Cardiac fibroblast (primary cell): ENCODE measurements at regions not wholly inside any gene's neighbourhood (a gene's known extent, or its start where the extent isn't known, plus 50 kb on each side); places are given as distances from the start of the nearest gene placed in this dataset.

Experiments used
- DNase-seq, 2 donors: peaks; one replicate each; pipeline versions ENCODE4 v3.0.0 to v3.0.0-alpha.2; 2010; ENCODE audit warnings: low read depth in 2 of 2
- H3K4me3 ChIP-seq, 2 donors: replicated peaks in 1 of 2; 1 replicate in 1 of 2; 2 replicates in 1 of 2; pipeline ENCODE4 v1.5.1; 2011; ENCODE audit warnings: low read depth in 2 of 2, low read length in 2 of 2, mild to moderate bottlenecking in 2 of 2, moderate library complexity in 1 of 2
- TF ChIP-seq, protein P1 (sequence below): IDR thresholded peaks from one replicate; pipeline ENCODE4 v1.5.1; 2011; ENCODE audit warnings: low read depth, mild to moderate bottlenecking, low read length, inconsistent platforms

DNA sequence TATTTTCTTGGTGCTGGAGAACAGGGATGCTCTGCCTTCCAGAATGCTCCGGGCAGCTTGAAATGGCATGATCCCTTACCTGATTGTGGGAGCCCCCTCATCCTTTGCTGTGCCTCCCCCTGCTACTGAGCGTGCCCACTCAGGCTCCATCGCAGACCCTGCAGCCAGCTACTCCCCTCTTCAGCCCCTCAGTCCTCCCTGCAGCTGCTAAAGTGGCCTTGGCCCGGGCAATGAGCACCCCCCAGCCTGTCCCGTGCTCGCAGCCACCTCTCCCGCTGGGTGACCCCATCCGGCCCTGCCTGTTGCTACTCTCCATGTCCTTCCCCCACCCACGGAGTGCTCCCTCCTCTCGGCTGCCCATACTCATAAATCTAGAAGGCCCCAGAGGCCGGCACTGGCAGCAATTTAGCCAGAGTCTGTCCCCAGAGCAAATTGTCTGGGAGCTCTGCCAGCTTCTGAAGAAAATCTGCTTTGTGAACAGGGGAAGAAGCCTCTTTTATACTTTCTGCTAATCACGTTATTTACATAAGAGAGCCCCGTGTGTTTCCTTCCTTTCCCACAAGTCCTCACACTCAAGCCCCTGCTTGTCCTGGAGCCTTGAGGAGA is 143.7 kb upstream of the FRMD6 start:
- peak; percentile 64 to 81 for DNase-seq
- H3K4me3 ChIP-seq, result no peak overlapping the region
- TF ChIP-seq, protein P1, sequence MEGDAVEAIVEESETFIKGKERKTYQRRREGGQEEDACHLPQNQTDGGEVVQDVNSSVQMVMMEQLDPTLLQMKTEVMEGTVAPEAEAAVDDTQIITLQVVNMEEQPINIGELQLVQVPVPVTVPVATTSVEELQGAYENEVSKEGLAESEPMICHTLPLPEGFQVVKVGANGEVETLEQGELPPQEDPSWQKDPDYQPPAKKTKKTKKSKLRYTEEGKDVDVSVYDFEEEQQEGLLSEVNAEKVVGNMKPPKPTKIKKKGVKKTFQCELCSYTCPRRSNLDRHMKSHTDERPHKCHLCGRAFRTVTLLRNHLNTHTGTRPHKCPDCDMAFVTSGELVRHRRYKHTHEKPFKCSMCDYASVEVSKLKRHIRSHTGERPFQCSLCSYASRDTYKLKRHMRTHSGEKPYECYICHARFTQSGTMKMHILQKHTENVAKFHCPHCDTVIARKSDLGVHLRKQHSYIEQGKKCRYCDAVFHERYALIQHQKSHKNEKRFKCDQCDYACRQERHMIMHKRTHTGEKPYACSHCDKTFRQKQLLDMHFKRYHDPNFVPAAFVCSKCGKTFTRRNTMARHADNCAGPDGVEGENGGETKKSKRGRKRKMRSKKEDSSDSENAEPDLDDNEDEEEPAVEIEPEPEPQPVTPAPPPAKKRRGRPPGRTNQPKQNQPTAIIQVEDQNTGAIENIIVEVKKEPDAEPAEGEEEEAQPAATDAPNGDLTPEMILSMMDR, result no peak

DNA sequence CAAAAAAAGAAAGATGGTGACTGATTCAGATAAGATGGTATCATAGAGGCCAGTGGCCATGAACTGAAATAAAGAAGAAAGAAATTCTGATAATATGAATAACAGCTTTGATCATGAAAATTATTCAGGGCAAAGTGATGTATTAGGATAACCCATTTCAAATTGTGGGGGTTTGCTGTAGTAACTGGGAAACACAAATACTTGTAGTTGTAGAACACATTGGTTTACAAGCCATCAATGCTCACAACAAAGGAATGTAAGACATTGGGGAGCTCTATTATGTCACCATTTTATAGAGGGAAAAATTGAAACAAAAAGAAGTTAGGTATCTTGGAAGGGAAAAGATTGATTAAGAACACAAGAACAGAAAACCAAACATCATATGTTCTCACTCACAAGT is 140.4 kb upstream of the FRMD6 start:
- H3K4me3 ChIP-seq, result no peak overlapping the region
- peak in 1 of 2 donors; percentile 36 for DNase-seq
- TF ChIP-seq, protein P1, result no peak

DNA sequence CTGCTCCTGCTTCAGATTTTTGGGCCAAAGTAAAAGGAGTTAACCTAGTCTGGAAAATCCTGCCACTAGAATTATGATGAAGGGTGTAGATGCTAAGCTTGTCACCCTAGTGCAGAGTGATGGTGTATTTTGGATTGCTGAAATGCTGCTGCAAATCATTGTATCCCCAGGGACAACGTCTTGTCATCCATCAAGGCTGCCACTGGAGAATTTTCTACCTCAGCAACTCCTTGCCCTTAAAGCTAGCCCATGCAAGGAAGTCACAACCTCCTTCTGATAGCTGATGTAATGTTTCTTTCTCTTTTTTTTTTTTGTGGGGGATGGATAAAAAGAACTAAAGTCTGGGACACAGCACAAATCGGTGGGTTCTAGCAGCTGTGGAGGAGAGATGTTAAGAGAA is 139.4 kb upstream of the FRMD6 start:
- no peak overlapping the region for H3K4me3 ChIP-seq
- TF ChIP-seq, protein P1, result no peak
- DNase-seq, result no peak

DNA sequence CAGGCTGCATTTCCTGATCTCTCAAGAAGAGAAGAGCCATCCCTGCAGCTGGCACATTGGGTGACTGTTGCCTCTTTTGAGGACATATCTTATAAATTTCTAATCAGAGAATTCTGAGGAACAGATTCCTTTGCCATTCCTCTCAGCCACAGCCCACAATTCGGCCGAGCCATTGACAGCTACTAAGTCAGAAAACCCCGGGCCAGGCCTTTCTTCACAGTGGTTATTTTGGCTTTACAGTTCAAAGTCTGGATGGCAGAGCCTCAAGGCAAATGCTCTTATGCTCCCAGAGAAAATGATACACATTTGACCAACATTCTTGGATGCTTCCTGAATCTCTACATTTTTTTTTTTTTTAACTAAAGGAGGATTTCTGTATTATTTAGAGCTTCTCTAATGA is 138.4 kb upstream of the FRMD6 start:
- TF ChIP-seq, protein P1, result no peak
- DNase-seq, result no peak
- no peak overlapping the region for H3K4me3 ChIP-seq

DNA sequence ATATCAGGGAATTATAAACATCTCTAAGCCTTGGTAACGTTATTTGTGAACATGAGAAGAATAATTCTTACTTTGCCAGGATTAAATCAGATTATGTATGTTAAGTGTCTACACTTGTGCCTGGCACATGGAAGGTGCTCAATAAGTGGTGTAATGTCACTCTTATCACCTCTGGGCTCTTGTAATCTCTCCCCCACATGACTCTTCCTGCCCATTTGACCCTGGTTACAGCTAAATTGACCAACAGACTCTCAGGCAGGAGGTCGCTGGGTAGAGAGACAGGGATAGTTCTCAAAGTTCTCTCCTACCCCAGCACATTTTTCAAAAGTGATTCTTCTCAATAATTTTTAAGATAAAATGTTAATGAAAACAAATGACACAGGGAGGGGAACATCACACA is 137.8 kb upstream of the FRMD6 start:
- H3K4me3 ChIP-seq, result no peak overlapping the region
- no peak for DNase-seq
- TF ChIP-seq, protein P1, result no peak

DNA sequence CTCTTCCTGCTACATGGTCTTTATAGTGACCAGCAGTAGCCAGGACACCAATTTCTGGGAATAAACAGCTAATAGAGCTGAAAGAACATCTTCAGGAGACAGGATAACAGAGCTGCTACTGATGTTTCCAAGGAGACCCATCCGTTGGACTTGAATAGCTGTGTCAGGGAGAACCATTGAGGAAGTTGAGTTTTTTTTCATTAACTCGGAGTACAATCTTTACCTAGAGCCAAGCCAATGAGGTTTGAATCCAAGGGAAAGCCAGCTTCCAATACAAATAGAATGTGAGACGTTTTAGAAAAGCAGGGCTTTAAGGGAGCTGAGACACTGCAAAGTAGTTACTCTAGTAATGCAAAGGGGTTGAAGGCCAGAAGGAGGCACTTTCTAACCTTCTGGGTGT is 136.1 kb upstream of the FRMD6 start:
- TF ChIP-seq, protein P1, result no peak
- H3K4me3 ChIP-seq, result no peak overlapping the region

DNA sequence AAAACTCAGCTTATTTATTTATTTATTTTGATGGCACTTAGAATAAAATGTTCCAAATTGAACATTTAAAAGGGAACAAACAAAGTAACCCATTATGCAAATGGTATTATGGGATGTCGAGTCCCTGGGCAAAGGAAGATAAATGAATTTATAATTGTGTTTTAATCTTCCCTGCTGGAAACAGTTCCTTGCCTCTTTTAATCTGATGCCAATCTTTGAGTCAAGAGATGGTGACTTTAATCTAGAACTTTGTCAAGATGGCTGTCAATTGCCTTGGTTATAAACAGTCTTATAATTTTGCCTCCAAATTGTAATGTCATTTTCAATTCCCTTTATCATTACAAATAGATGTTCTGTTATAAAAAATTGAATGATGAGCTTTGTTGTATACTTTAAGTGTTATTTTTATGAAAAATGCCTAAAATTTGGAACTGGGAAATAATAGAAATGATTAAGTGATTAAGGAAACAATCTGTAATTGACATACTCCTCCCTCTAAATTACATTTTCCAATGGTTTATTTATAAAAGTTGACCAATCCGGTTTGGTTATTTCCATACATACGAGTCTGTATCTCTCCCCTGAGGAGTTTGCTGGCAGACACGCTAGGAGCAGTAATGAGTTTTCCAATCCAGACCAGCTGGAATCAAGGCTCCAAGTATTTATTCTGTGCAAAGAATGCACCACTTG is 134.9 kb upstream of the FRMD6 start:
- H3K4me3 ChIP-seq, result no peak overlapping the region
- DNase-seq, result no peak
- TF ChIP-seq, protein P1, result no peak

More for the DNA sequence above, 136.1 kb upstream of the FRMD6 start:
- no peak for DNase-seq
